ENCODE measurements at regions not wholly inside any gene's neighbourhood (a gene's known extent, or its start where the extent isn't known, plus 50 kb on each side); places are given as distances from the start of the nearest gene placed in this dataset.
"Not testable (repeated sequence)": the region's sequence is repeated elsewhere in the genome, so short reads cannot be mapped to it uniquely, and the experiment has no call there.

DNA sequence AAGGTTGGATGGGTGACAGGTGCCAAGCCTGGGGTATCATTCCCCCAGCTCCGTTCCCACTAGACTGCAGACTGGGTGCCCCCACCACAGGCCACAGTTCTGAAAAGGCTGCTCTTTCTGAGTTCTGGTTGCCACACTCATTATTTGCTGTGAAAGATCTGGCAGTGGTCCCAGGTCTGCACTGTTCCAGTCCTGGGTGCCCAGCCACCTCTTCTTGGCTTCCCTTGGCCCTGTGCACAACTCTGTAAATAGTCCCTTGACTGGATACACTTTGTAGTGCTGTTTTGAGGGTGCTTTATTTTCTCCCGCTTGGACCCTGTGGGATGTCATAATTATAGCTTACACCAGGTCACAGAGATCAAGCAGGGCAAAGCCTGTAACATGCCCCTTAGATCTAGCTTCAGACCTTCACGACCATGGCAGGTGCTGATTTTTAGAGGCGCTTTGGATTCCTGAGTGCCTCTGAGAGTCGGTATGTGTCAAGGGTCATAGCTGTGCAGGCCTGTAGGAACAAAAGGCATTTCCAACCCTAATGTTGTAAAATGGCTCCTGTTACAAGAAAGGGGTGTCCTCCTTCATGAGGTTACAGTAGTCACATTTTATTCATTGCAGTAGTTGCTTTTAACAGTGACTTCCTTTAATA, 344.9 kb downstream of the ICE1 start:
- intact Hi-C loops (cut with DNase I) = no loop called here
- DNase-seq (ENCODE audit: low spot score) = no peak

DNA sequence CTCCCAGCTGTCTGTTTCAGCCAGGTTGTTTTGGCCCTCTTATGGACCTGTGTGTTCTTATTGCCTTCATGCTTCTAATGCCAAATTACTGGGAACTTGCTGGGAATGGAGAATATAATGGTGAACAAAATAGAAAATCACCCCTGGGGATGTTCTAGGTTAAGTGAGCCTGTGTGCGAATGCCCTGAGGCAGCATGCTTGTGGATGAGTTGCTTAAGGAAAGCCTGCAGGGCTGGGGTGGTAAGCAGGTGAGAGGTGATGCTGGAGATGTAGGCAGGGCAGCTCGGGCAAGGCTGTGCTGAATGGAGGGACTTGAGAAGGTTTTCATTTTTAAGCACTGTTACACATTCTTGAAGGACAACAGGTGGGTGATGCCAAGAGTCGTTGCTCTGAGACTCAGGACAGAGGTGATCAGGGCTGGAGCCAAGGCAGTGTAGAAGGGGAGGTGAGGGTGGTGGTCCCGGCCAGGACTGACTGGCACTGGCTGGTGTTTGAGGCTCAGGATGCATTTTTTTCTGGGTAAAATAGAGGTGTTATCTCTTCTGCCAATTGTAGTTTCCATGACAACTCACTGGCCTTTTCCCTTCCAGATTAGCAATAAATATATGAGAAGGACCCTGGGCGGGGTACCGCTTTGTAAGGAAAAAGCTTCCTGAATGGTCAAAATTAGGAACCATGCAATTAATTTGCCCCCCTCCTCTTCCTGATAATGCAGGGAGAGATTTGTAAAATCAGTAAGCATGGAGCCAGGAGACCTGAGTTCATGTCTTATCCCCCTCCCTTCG, 342.8 kb downstream of the ICE1 start:
- intact Hi-C loops (cut with DNase I) = no loop called here
- DNase-seq (ENCODE audit: low spot score) = no peak

DNA sequence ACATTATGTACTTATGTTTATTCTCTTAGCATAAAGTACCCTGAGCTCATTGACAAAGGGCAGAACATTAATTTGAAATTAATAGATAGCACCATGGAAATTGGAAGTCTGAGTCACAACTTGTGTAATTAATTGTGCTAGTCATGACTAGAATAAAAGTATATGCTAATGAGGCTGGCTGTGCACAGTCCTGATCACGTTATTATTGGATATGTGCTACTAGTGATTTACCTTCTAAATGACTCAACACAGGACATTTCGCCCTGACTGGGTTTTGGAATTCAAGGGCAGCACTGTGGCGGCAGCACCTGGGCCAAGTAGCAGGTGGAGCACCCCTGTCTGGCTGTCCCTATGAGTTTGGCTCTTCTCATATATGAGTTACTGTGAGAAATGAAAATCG, 341.8 kb downstream of the ICE1 start:
- DNase-seq (ENCODE audit: low spot score) = no peak
- intact Hi-C loops (cut with DNase I) = no loop called here

DNA sequence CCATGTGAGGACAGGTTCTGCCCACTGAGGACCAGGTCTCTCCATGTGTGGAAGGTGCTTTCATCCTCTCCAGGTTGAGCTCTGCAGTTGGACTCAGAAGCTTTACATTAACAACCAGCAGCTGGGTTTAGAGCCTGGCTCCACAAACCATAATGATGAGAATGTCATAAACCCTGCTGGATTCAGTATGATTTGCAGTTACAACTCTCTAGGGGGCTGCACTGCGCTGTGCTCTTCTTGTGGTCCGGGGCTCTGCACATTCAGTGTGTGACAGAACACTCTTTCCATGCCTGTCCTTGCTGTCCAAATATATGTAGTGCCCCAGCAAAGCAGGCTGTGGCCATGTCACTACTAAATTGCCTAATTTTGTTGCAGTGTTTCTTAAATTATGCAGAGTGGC, 334.3 kb downstream of the ICE1 start:
- DNase-seq (ENCODE audit: low spot score) = no peak
- intact Hi-C loops (cut with DNase I) = no loop called here

DNA sequence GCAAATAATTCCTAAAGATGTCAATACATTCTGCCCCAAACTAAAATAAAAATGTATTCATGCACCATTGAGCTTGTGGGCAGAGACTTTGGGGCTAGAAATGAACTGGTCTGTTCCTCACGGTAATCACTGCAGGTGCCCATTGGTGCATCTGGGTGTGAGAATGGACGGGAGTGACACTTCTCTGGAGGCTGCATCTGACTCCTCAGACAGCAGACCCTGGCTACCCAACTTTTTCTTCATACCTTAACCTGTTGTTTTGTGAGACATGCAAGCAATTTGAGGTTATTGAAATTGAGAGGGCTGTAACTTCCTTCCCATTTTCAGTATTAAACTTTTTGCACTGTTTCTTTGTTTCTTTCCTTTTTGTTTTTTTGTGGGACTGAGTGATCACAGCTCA, 333.4 kb downstream of the ICE1 start:
- no peak for DNase-seq (ENCODE audit: low spot score)
- intact Hi-C loops (cut with DNase I) = no loop called here

DNA sequence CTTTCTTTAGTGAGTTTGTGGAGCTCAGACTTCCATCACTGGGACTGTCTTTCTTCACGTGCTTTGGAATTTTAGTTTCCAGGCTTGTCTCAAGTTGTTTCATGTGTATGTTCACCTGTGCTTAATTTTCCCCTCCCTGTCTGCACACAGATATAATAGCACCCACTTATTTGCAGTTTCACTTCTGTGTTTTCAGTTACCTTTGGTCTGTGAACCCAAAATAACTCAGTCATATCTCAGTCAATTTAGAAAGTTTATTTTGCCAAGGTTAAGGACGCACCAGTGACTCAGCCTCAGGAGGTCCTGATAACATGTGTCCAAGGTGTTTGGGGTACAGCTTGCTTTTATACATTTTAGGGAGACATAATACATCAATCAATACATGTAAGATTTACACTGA, 330.4 kb downstream of the ICE1 start:
- intact Hi-C loops (cut with DNase I) = no loop called here
- DNase-seq (ENCODE audit: low spot score) = no peak

DNA sequence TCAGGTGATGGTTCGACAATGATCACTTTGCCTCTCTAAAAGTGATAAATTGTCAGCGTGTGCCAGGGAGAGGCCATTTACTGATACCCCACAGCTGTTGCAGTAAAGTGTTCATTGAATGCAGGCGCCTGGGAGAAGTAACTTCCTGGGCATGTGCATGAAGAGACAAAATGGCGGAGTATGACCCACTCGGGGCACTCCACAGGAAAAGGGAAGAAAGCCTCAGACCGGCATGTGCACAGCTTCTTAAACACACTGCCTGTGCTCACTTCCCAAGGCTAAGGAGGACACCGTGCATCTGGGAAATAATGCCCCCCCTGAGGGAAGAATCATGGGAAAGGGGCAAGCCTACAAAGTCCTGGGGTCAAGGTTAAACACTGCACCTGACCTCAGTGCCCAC, 329.5 kb downstream of the ICE1 start:
- DNase-seq (ENCODE audit: low spot score) = no peak
- intact Hi-C loops (cut with DNase I) = no loop called here

DNA sequence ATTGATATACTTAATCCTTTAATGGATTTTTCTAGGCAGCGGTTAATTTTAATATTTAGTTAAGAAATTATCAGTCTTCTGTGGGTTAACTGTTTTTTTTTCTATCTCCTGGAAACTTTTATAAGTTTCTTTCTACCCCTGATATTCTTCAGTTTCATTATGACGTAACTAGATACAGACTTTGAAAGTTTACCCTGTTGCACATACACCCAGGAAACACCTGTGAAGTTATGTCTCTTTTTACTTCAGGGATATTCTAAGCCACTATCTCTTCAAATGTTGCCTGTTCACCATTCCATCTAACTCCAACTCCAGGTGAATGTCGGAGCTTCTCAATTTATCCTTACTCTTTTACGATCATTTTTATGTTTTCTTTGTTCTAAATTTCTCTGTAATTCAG, 329.0 kb downstream of the ICE1 start:
- intact Hi-C loops (cut with DNase I) = no loop called here
- no peak for DNase-seq (ENCODE audit: low spot score)

DNA sequence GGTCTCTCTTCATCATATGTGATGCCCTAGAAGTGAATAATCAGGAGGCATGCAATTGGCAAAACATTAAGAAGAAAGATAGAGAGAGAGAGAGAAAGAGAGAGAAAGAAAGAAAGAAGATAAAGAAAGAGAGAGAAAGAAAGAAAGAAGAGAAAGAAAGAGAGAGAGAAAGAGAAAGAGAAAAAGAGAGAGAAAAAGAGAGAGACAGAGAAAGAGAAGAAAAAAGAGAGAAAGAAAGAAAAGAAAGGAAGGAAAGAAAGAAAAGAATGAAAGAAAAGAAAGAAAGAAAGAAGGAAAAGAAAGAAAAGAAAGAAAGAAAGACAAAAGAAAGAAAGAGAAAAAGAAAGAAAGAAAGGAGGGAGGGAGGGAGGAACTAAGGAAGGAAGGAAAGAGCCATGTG, 318.9 kb downstream of the ICE1 start:
- intact Hi-C loops (cut with DNase I) = no loop called here
- DNase-seq (ENCODE audit: low spot score) = no peak

DNA sequence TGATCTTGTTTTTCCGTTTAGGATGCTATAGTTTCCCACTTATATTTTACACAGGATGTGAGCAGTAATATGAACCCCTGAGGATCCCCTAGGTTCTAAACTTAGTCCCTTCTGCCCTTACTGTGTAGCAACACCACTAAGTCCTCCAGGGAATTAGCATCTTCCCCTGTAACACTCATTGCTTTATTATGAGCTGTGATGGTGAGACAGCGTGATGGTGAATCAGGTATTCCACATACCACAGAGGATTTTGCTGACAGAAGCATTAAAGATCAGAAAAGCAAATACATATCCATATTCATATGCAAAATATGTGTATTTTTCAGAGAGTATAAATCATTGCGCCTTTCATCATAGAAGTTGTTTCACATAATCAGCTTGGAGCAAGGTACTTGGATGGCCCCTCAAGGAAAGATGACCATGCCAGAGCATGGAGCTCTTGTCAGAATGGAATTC, 317.0 kb downstream of the ICE1 start:
- intact Hi-C loops (cut with DNase I) = no loop called here
- DNase-seq (ENCODE audit: low spot score) = no peak

DNA sequence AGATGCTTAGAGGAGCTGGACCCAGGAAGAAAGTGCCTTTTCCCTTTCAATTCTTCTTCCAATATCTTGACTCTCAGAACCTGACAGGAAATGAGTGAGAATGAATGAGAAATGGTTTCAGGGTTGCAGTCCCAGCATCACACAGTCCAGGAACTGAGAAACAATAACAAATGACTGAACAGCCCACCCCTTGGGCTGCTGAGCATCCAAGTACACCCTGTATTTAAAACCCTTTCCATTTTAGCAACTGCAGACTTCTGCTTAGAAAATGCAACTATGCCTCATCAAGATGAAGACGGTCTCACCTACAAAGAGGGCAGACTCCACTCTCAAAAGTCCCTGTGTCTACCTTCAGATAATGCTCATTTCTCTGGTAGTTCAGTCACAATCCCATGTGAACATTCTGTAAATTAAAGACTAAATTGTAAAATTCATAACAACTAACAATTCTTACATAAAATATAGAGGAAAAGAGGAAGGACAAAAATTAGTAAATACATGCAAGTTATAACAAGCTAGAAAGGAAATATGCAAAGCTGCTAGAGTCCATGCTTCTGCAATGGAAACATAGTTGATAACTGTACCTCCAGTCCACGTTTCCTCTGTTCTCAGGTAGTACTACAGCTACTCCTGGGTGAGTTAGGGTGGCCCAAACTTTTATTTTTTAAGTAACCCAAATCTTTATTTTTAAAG, 316.5 kb downstream of the ICE1 start:
- DNase-seq (ENCODE audit: low spot score) = no peak
- intact Hi-C loops (cut with DNase I) = no loop called here

DNA sequence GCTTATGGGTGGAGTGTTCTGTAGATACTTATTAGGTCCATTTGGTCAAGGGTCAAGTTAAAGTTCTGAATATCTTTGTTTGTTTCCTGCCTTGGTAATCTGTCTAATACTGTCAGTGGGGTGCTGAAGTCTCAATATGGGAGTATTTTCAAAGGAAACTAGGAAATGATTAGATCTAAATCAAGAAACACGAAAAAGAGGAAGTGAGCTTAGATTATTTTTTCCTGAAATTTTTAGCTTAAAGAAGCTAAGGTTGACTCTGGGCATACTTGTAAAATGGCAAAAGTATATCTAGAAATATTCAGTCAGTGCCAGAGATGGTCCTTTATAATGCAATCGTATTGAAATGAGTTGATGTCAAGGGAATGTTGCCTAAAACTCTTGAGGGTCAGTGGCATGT, 313.5 kb downstream of the ICE1 start:
- intact Hi-C loops (cut with DNase I) = no loop called here
- no peak for DNase-seq (ENCODE audit: low spot score)

DNA sequence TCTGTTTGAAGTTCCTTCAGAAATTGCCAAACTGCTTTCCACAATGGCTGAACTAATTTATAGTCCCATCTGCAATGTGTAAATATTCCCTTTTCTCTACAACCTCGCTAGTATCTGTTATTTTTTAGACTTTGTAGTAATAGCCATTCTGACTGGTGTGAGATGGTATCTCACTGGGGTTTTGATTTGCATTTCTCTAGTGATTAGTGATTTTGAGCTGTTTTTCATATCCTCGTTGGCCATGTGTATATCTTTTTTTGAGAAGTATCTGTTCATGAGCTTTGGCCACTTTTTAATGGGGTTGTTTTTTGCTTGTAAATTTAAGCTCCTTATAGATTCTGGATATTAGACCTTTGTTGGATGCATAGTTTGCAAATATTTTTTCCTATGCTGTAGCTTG, 310.6 kb downstream of the ICE1 start:
- not testable (repeated sequence) for DNase-seq (ENCODE audit: low spot score)
- intact Hi-C loops (cut with DNase I) = loop anchor here in 1 of 2 donors (1.0 kb wide), 1 partner anchor 26 kb away; no protein-coding TSS in a partner anchor

DNA sequence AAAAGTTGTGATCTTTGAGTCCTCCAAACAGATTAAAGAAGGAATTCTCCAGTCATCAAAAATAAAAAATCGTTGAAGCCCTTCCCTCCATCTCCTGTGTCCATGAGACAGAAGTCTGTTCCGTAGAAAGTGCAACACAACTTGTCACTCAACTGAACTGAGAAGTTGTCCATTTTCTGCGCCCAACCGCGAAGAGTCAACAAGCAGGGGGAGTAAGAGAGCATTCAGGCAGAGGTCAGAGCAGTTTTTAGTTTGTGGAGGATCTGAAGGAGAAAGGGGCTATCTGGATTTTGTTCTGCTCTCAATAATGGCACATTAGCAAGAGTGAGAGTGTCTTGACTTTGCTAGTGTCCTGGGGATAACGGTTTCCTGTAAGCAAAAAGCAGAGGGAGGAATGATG, 303.9 kb downstream of the ICE1 start:
- intact Hi-C loops (cut with DNase I) = no loop called here
- no peak for DNase-seq (ENCODE audit: low spot score)

DNA sequence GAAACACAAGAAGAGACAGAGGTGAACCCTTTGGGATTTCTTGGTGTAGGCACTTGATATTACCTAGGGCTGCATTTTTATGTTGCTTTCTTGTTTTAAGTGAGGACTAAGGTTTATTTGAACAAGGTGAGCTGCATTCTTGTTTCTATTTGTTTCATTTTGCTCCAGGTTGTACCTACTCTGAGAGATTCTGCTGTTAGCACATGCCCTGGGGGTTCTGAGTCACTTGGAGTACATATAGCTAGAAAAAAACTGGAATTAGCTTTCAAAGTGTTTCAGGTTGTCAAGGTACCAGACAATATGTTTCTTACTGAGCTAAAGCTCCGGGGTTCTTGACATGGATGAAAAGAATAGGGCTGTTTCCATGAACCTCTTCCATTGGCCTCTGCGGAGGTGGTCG, 299.4 kb downstream of the ICE1 start:
- intact Hi-C loops (cut with DNase I) = no loop called here
- DNase-seq (ENCODE audit: low spot score) = no peak

DNA sequence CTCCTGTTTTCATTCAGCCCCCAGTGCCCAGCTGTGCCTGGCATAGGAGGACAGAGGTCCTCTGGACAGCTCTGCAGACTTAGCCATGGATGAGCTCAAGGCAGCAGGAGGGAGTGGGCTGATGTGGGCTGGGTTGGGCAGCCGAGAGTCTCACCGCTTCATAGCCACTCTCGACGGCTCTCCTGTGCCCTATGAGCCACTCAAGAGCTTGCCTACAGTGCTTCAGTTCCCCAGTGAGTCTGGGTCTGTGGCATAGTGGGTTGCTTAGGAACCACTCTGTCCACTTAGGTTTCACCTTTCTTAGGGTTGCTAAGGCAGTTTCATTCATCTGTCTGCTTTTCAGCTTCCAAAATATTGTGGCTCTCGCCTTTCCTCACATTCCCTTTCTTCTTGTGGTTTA, 296.8 kb downstream of the ICE1 start:
- DNase-seq (ENCODE audit: low spot score) = no peak
- intact Hi-C loops (cut with DNase I) = no loop called here

DNA sequence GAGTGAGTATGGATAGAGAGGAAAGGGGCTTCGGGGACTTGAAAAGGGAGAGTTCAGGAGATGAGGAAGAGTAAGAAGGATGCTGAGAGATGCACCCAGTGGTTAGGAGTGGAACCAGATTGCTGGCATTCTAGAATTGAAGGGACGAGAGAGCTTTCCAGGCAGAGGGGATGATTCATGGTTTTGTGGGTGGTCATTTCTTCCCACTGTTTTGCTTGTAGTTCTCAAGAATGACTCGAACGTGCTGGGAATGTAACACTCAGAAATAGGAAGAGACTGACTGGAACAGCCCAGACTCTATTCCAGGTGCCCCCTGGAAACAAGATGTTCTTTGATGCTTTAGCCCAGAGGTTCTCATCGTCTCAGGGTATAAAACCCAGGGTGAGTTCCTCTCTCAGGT, 294.2 kb downstream of the ICE1 start:
- DNase-seq (ENCODE audit: low spot score) = no peak
- intact Hi-C loops (cut with DNase I) = no loop called here

DNA sequence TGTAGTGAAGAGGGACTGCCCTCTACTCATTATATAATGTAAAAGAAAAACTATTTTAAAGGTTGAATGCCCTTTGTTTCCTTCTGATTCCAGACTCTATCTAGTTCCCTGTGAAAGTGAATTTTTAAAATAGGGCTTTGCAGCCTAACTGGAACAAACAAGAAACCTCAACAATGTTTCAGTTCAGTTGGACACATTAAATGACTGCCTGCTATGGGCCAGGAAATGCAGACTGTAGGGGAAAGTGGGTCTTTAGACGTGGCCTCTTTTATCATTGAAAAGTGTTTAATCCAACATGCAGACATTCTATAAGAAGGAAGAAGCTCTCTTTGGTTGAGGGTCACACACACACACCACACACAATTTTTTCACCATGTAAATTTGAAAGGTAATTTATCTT, 289.1 kb downstream of the ICE1 start:
- no peak for DNase-seq (ENCODE audit: low spot score)
- intact Hi-C loops (cut with DNase I) = no loop called here

DNA sequence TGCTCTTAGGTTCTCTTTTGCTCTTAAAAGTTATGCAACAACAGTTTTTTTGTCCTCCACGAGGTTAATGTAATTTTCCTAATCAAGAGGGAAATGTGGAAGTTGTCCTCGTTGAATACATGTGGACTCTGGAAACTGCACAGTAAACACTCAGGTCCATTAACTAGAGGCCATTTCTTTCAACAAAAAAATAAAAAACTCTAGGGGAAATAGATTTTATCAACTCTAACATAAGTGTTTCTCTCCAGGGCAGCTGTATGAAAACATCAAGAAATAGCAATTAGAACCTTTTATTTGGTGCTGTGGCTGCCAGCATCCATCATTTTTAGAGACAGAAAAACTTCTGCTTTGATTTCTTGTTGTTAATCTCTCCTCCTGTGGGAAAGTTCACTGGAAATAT, 288.6 kb downstream of the ICE1 start:
- intact Hi-C loops (cut with DNase I) = no loop called here
- DNase-seq (ENCODE audit: low spot score) = no peak

DNA sequence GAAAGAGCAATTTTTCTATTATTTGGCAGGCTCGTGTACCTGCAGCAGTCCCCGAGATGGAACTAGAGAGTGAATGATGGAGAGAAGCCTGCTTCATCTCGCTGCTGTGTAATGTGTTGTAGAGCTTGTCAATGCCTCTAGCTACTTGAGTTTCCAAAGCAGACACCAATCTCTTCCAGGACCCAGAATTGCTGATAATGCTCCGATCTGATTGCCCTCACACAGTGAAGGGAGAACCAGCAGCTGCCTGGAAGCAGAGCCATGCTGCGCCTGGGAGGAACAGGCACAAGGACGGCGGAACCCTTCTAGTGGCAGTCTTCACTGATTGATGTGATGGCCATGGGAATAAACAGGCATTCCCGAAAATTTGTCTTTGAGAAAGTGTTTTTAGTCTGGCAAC, 288.0 kb downstream of the ICE1 start:
- intact Hi-C loops (cut with DNase I) = no loop called here
- DNase-seq (ENCODE audit: low spot score) = no peak

Measured in posterior vena cava (tissue), 2 donors.